Activated T-cell treated with anti-CD3 and anti-CD28 coated beads, Interleukin-2, amount 50 U/mL, for 4 hours (primary cell): ENCODE measurements at regions not wholly inside any gene's neighbourhood (a gene's known extent, or its start where the extent isn't known, plus 50 kb on each side); places are given as distances from the start of the nearest gene placed in this dataset.

Experiments used
- ATAC-seq, 2 donors: fragments of 200-7000 bp; cut with Tn5 transposase; one replicate each; pipeline ENCODE4 v1.10.0; 2021
- DNase-seq: peaks from one replicate; pipeline ENCODE4 v3.0.0-alpha.2; 2020
- H3K27me3 Mint-ChIP-seq: one replicate; pipeline ENCODE4 v1.8.0; 2021; ENCODE audit warnings: low read depth, mixed read lengths
- H3K36me3 Mint-ChIP-seq: one replicate; pipeline ENCODE4 v1.8.0; 2022; ENCODE audit warnings: mixed read lengths; ENCODE audit not compliant: insufficient read depth
- H3K4me1 Mint-ChIP-seq: one replicate; pipeline ENCODE4 v1.8.0; 2021; ENCODE audit warnings: low read depth, mixed read lengths
- H3K4me3 Mint-ChIP-seq: one replicate; pipeline ENCODE4 v1.8.0; 2021; ENCODE audit warnings: mild to moderate bottlenecking, moderate library complexity, mixed read lengths
- H3K9me3 Mint-ChIP-seq: one replicate; pipeline ENCODE4 v1.8.0; 2021; ENCODE audit warnings: mixed read lengths

- H3K4me3 Mint-ChIP-seq = no peak overlapping the region
- DNase-seq = no peak
- H3K9me3 Mint-ChIP-seq = no peaks in the 10 kb centered on the region
- H3K27me3 Mint-ChIP-seq = no peaks in the 10 kb centered on the region
- peaks cover 8% of the 10 kb centered on the region for H3K4me1 Mint-ChIP-seq
- H3K36me3 Mint-ChIP-seq = peaks cover 1% of the 10 kb centered on the region
- peak; percentile 72 to 90 for ATAC-seq
Observed at GRCh38 chr1:185500001-185500626, 183.1 kb upstream of the IVNS1ABP start.

GRCh38 chr1:185498207-185498606 is 181.2 kb upstream of the IVNS1ABP start:
- H3K4me3 Mint-ChIP-seq = no peak overlapping the region
- no peak for DNase-seq
- peaks cover 1% of the 10 kb centered on the region for H3K36me3 Mint-ChIP-seq
- H3K4me1 Mint-ChIP-seq = peaks cover 8% of the 10 kb centered on the region
- no peaks in the 10 kb centered on the region for H3K9me3 Mint-ChIP-seq
- ATAC-seq = no peak
- no peaks in the 10 kb centered on the region for H3K27me3 Mint-ChIP-seq

GRCh38 chr1:185497177-185497576 is 180.1 kb upstream of the IVNS1ABP start:
- ATAC-seq (no peak), DNase-seq (no peak)
- Mint-ChIP-seq H3K4me1 (peaks cover 8% of the 10 kb centered on the region), H3K27me3 (no peaks in the 10 kb centered on the region), H3K36me3 (peaks cover 1% of the 10 kb centered on the region), H3K9me3 (no peaks in the 10 kb centered on the region), H3K4me3 (no peak overlapping the region)

DNA sequence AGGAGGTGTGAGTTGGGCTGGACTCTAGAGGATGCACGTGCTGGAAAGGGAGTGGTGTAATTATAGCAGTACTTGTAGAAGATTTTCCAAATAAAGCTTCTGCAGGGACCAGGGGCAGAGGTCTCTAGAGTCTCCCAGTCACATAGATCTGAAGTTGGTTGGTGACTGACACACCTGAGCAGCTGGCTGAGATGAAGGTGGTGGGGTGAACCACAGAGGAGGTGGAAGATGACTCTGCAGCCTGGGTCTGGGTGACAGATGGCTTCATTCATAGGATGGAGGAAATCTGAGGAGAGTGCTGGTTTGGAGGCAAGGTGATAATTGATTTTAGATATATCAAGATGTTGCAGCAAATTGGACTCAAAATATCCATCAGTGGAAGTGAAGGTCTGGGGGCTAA is 178.9 kb upstream of the IVNS1ABP start:
- no peaks in the 10 kb centered on the region for H3K9me3 Mint-ChIP-seq
- H3K4me3 Mint-ChIP-seq = no peak overlapping the region
- DNase-seq = no peak
- H3K36me3 Mint-ChIP-seq = no peaks in the 10 kb centered on the region
- no peak for ATAC-seq
- peaks cover 3% of the 10 kb centered on the region for H3K4me1 Mint-ChIP-seq
- no peaks in the 10 kb centered on the region for H3K27me3 Mint-ChIP-seq

DNA sequence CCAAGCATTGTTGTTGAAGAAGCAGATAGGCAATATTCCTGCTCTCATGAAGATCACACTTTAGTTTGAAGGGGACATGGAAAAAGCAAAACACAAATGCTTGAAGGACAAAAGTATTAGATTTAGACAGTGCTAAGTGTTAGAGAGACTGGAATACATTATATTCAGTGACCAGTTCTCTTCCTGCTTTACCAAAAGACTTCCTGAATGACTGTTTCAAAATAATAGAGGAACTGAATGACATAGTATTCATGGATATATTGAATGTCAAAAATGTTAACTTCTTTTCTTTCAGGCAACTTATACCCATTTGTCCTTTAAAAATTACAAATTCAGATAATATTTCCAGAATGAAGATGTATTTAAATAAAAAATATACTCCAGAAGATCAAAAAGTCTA is 178.0 kb upstream of the IVNS1ABP start:
- ATAC-seq (no peak), DNase-seq (no peak)
- H3K4me3 Mint-ChIP-seq = no peak overlapping the region
- peaks cover 2% of the 10 kb centered on the region for H3K4me1 Mint-ChIP-seq
- H3K36me3 Mint-ChIP-seq = no peaks in the 10 kb centered on the region
- no peaks in the 10 kb centered on the region for H3K9me3 Mint-ChIP-seq
- H3K27me3 Mint-ChIP-seq = no peaks in the 10 kb centered on the region

GRCh38 chr1:185492089-185492825 is 175.2 kb upstream of the IVNS1ABP start:
- no peak overlapping the region for H3K4me3 Mint-ChIP-seq
- peaks cover 2% of the 10 kb centered on the region for H3K4me1 Mint-ChIP-seq
- no peak for ATAC-seq
- no peak for DNase-seq
- H3K9me3 Mint-ChIP-seq = no peaks in the 10 kb centered on the region
- H3K36me3 Mint-ChIP-seq = no peaks in the 10 kb centered on the region
- H3K27me3 Mint-ChIP-seq = no peaks in the 10 kb centered on the region

DNA sequence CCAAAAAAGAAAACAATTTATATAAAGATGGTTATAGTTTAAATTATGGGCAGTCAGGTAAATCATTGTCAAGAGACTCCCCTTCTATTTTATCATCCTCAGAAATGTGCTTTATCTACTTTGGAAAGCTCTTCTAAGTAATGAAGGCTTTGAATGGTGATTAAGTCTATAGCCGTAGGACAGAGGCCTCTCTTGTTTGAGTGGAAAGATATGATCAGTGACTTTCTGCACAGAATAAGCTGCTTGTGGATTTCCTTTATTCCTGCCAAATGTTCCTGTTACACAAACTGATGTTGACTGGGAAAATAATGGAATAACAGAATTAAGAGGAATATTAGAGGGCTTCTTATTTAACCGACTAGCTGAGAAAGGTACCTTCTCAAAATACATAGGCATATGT is 174.6 kb upstream of the IVNS1ABP start:
- H3K27me3 Mint-ChIP-seq = no peaks in the 10 kb centered on the region
- no peaks in the 10 kb centered on the region for H3K9me3 Mint-ChIP-seq
- ATAC-seq = no peak
- H3K4me1 Mint-ChIP-seq = peaks cover 2% of the 10 kb centered on the region
- H3K36me3 Mint-ChIP-seq = no peaks in the 10 kb centered on the region
- no peak for DNase-seq
- H3K4me3 Mint-ChIP-seq = no peak overlapping the region

DNA sequence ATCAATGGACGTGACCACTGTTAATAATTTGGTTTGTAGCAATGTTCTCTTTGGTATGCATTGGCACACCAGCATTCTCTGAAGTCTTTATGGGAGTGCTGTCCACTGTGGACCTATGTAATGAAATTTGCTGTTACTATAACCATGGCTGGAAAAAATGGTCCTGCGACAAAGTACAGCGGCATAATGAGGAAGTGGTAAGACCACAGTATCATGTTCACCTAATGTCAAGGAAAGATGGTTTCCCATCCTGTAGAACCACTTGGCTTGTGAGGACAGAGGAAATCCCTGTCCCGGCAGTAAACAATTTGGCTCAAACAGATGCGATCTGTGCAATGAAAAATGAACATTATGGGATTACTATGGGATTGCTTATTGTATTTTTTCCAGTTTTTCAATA is 173.9 kb upstream of the IVNS1ABP start:
- no peaks in the 10 kb centered on the region for H3K36me3 Mint-ChIP-seq
- H3K27me3 Mint-ChIP-seq = no peaks in the 10 kb centered on the region
- H3K9me3 Mint-ChIP-seq = no peaks in the 10 kb centered on the region
- ATAC-seq (no peak), DNase-seq (no peak)
- no peak overlapping the region for H3K4me3 Mint-ChIP-seq
- H3K4me1 Mint-ChIP-seq = peaks cover 2% of the 10 kb centered on the region

DNA sequence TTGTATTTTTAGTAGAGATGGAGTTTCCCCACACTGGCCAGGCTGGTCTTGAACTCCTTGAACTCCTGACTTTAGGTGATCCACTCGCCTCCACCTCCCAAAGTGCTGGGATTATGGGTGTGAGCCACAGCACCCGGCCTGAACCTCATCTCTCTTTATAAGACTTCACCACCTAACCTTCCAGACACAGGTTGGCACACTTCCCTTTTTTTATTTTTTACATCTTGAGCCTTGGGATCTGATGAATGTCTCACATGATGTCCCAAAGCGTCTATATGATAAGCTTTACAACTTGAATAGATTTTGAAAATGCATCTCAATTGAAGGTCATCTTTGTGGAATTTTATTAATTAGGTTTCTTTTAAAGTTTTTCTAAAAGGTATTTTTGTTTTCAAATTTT is 172.4 kb upstream of the IVNS1ABP start:
- no peaks in the 10 kb centered on the region for H3K27me3 Mint-ChIP-seq
- H3K9me3 Mint-ChIP-seq = no peaks in the 10 kb centered on the region
- no peak overlapping the region for H3K4me3 Mint-ChIP-seq
- ATAC-seq (no peak), DNase-seq (no peak)
- peaks cover 4% of the 10 kb centered on the region for H3K4me1 Mint-ChIP-seq
- no peaks in the 10 kb centered on the region for H3K36me3 Mint-ChIP-seq

DNA sequence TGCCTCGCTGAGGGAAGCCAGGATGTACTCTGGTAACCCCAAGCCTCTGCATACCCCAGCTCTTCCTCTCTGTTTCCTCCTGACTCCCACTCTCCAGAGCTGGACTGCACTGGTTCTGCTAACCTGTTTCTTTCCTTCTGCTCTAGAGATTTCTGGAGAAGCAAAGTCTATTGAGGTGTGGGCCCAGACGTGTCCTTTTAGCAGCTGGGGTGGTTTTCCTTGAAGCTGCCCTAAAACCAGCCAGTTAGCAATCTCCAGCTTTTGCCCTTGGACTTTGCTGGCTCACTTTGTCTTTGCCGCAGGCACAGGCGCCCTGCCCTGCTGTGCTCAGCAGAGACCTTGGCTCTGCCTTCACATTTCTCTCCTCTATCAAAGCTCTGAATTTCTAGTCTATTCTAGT is 171.8 kb upstream of the IVNS1ABP start:
- no peaks in the 10 kb centered on the region for H3K27me3 Mint-ChIP-seq
- no peaks in the 10 kb centered on the region for H3K9me3 Mint-ChIP-seq
- H3K4me3 Mint-ChIP-seq = no peak overlapping the region
- DNase-seq (no peak), ATAC-seq (no peak)
- H3K36me3 Mint-ChIP-seq = no peaks in the 10 kb centered on the region
- peaks cover 4% of the 10 kb centered on the region for H3K4me1 Mint-ChIP-seq

- no peak overlapping the region for H3K4me3 Mint-ChIP-seq
- ATAC-seq = no peak
Observed at GRCh38 chr1:185487936-185488335, 170.9 kb upstream of the IVNS1ABP start.

GRCh38 chr1:185487026-185487425 is 170.0 kb upstream of the IVNS1ABP start:
- peaks cover 2% of the 10 kb centered on the region for H3K36me3 Mint-ChIP-seq
- DNase-seq (no peak), ATAC-seq (no peak)
- H3K9me3 Mint-ChIP-seq = no peaks in the 10 kb centered on the region
- no peaks in the 10 kb centered on the region for H3K27me3 Mint-ChIP-seq
- peaks cover 4% of the 10 kb centered on the region for H3K4me1 Mint-ChIP-seq
- H3K4me3 Mint-ChIP-seq = no peak overlapping the region

More at GRCh38 chr1:185487936-185488335, 170.9 kb upstream of the IVNS1ABP start:
- H3K9me3 Mint-ChIP-seq = no peaks in the 10 kb centered on the region
- no peak for DNase-seq
- H3K4me1 Mint-ChIP-seq = peaks cover 4% of the 10 kb centered on the region
- no peaks in the 10 kb centered on the region for H3K27me3 Mint-ChIP-seq
- no peaks in the 10 kb centered on the region for H3K36me3 Mint-ChIP-seq

GRCh38 chr1:185486346-185486745 is 169.3 kb upstream of the IVNS1ABP start:
- H3K27me3 Mint-ChIP-seq = no peaks in the 10 kb centered on the region
- no peaks in the 10 kb centered on the region for H3K9me3 Mint-ChIP-seq
- H3K36me3 Mint-ChIP-seq = peaks cover 2% of the 10 kb centered on the region
- H3K4me1 Mint-ChIP-seq = peaks cover 4% of the 10 kb centered on the region
- ATAC-seq (no peak), DNase-seq (no peak)
- no peak overlapping the region for H3K4me3 Mint-ChIP-seq

DNA sequence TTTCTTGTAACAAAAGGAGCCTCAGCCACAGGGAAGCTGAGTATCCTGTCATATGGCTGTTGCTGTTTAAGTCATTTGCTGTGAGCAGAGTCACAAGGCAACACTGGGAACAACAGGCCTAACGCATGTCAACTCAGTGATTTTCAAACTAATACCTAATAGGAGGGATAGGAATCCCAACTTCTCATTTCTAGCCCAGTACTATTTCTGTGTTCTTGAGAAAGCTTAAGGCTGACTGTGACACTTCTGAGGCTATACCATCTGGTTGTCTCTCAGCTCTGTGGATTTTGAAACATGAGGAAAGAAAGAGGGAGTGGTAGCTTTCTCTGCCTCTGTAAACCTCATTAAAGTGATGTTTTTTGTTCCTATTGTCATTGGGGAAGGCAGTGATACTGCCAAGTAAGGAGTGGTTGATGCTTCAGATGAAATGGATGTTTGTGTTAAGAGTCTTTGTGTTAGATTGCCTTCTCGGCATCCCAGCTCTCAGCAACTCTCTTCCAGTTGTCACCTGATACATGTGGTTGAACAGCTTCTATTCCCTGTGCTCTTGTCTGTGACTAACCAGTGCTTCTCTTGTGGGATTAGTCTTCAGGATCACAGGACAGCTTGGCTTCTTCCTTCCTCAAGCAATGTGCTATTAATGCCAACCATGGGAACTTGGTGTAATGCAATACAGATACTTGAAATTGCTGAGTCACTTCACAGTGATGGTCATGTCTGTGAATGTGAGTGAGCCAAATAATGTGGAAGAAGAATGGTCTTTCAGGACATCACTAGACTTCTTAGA is 166.8 kb upstream of the IVNS1ABP start:
- DNase-seq (no peak), ATAC-seq (no peak)
- no peak overlapping the region for H3K4me3 Mint-ChIP-seq
- H3K4me1 Mint-ChIP-seq = peaks cover 4% of the 10 kb centered on the region
- H3K36me3 Mint-ChIP-seq = peaks cover 2% of the 10 kb centered on the region
- no peaks in the 10 kb centered on the region for H3K9me3 Mint-ChIP-seq
- H3K27me3 Mint-ChIP-seq = no peaks in the 10 kb centered on the region

- Mint-ChIP-seq H3K36me3 (peaks cover 2% of the 10 kb centered on the region), H3K27me3 (no peaks in the 10 kb centered on the region), H3K4me1 (peaks cover 2% of the 10 kb centered on the region), H3K4me3 (no peak overlapping the region), H3K9me3 (no peaks in the 10 kb centered on the region)
- ATAC-seq (no peak), DNase-seq (no peak)
Observed at GRCh38 chr1:185483217-185483616, 166.2 kb upstream of the IVNS1ABP start.
